22Rv1 (cell line): ENCODE measurements at regions not wholly inside any gene's neighbourhood (a gene's known extent, or its start where the extent isn't known, plus 50 kb on each side); places are given as distances from the start of the nearest gene placed in this dataset.
"Not testable (repeated sequence)": the region's sequence is repeated elsewhere in the genome, so short reads cannot be mapped to it uniquely, and the experiment has no call there.

Source experiments
- H3K27ac ChIP-seq: fragments of 450-650 bp; 2 replicates; pipeline ENCODE4 v1.5.1; 2017
- ZFX ChIP-seq: fragments of 450-650 bp; IDR thresholded peaks from 2 replicates; pipeline ENCODE4 v1.6.1; 2017; ENCODE audit warnings: antibody characterized with exemption, borderline replicate concordance
- TF ChIP-seq, protein P1 (sequence below): fragments of 450-650 bp; IDR thresholded peaks from 2 replicates; pipeline ENCODE4 v1.5.1; 2017; ENCODE audit warnings: mild to moderate bottlenecking

DNA sequence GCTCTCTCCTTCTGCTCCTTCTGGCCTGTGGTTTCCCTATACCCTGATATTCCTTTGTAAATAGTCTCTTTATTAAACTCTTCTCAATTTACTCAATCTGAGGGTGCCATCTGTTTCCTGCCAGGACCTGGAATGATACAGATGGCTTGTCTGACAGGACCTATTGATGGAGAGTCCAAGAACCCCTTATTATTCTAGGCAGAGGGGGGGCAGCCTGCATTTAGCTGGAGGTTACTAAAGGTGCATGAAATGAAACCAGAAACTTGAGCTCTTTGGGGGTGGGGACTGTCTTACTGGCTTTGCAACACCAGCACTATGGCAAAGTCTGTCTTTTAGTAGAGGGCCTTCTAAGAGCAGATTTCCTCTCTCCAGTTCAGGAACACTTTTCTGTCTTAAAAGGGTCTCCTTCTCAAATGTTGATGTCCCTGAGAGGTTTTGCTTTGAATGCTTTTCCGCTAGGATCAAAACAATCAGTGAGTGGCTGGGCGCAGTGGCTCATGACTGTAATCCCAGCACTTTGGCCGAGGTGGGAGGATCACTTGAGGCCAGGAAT lies 162.5 kb upstream of the MED14 start:
- TF ChIP-seq, protein P1, sequence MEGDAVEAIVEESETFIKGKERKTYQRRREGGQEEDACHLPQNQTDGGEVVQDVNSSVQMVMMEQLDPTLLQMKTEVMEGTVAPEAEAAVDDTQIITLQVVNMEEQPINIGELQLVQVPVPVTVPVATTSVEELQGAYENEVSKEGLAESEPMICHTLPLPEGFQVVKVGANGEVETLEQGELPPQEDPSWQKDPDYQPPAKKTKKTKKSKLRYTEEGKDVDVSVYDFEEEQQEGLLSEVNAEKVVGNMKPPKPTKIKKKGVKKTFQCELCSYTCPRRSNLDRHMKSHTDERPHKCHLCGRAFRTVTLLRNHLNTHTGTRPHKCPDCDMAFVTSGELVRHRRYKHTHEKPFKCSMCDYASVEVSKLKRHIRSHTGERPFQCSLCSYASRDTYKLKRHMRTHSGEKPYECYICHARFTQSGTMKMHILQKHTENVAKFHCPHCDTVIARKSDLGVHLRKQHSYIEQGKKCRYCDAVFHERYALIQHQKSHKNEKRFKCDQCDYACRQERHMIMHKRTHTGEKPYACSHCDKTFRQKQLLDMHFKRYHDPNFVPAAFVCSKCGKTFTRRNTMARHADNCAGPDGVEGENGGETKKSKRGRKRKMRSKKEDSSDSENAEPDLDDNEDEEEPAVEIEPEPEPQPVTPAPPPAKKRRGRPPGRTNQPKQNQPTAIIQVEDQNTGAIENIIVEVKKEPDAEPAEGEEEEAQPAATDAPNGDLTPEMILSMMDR = no peak
- no peak for TF ChIP-seq ZFX
- H3K27ac ChIP-seq = no peak overlapping the region

DNA sequence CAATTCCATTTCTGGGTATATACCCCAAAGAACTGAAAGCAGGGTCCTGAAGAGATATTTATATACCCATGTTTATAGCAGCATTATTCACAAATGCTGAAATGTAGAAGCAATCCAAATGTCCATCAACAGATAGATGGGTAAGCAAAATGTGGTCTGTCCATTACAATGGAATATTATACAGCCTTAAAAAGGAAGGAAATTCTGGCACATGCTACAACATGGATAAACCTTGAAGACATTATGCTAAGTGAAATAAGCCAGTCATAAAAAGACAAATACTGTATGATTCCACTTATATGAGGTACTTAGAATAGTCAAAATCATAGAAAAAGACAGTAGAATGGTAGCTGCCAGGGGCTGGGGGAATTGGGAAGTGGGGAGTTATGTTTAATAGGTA lies 169.4 kb upstream of the MED14 start:
- H3K27ac ChIP-seq = not testable (repeated sequence)

DNA sequence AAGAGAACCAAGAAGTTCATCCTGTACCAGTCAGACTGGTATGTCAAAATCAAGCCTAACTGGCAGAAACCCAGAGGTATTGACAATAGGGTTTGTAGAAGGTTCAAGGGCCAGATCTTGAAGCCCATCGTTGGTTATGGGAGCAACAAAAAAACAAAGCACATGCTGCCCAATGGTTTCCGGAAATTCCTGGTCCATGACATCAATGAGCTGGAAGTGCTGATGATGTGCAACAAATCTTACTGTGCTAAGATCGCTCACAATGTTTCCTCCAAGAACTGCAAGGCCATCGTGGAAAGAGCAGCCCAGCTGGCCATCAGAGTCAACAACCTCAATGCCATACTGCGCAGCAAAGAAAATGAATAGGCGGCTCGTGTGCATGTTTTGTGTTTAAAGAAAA lies 172.7 kb upstream of the MED14 start:
- TF ChIP-seq ZFX = no peak
- TF ChIP-seq, protein P1 = no peak
- H3K27ac ChIP-seq = no peak overlapping the region

DNA sequence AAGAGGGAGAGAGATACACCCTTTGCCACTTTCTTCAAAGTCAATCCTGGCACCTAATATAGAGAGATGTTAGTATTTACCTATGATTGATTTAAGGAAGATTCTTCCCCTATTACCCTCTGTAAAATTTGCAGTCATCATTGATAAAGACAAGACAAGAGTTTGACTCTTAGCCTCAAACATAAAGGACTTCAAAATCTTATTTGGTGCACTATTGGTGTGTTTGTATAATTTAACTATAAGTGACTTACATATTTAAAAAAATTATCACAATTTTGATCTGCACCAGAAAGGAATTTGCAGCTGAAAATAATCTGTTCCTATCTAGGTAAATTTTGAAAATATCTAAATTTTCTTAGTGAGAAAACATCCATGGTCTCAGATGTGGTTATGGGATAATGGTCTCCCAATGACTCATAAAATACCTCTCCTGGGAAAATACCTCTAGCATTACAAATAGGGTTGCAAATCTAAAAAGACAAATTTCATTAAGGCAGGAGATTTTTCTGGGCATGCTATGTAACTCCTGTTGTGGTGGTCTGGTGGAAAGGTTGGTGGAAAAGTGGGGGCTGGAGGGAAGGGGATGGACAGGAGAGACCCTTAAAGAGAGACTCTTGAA lies 173.6 kb upstream of the MED14 start:
- H3K27ac ChIP-seq = no peak overlapping the region
- TF ChIP-seq, protein P1 = no peak
- no peak for TF ChIP-seq ZFX

DNA sequence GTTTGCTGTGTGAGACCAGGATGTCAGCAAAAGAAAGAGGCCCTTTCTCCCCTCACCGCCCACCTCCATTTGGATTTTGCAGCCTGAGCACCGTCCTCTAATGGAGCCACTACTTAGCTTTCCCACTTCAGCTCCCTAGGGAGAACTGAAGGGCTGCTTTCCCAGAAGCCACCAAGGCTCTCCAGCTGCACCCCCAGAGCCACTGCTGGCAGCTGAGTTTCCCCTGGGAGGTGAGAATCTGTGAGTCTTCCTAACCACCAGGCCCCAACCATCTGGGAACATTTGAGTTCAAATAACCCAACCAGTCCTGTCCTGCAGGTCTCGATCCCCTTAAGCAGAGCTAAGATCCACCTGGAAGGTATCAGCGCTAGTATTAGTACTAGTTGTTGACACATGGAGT lies 173.1 kb upstream of the USP9X start:
- H3K27ac ChIP-seq = no peak overlapping the region
- TF ChIP-seq ZFX = no peak
- TF ChIP-seq, protein P1 = no peak

DNA sequence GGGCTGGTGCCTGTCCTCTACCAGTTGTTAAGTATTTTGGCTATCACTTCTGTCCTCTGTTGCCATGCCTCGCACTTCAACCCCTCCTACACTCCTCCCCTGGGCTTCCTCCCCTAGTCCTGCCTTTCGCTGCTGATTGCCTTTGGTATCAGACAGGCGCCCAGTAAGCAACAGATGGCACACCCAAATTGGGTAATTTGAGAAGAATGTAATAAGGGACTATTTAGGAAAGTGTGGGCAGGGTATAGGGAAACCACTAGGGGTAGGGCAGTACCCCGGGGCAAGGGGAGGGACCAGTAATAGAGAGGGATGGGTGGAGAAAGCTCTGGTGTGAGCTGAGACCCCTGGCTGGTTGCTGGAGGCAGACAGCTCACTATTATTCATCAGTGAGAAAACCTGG lies 172.7 kb upstream of the USP9X start:
- TF ChIP-seq, protein P1 = no peak
- no peak for TF ChIP-seq ZFX
- H3K27ac ChIP-seq = no peak overlapping the region

DNA sequence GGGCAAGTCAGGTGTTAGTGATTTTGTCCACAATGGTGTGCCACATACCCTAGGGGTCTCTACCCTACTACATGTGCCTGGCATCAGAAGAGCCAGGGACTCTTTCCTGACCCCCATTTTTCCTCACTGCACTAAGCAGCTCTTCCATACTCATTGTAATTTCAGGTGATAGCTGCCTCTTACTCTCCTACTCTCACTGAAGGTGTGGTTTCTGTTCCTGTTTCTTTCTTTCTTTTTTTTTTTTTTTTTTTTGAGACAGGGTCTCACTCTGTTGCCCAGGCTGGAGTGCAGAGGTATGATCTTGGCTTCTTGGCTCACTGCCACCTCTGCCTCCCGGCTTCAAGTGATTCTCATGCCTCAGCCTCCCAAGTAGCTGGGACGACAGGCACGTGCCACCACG lies 164.9 kb upstream of the USP9X start:
- TF ChIP-seq, protein P1 = no peak
- TF ChIP-seq ZFX = no peak
- no peak overlapping the region for H3K27ac ChIP-seq

DNA sequence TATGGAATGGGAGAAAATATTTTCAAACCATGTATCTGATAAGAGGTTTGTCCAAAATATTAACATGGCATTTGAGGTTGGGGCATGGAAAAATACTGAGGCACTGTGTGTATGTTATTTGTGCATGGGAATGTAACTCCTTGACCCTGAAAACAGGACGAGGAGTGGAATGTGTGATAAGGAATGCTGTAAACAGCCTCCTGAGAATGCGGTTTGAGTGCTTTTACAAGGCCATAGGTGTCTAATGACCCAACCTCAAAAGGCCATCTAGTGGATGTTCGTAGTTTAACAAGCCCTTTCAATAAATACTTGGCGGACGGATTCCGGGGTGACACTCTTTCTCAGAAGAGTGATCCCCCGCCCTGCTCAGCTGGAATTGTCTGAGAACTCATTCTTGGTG lies 162.9 kb upstream of the USP9X start:
- no peak for TF ChIP-seq ZFX
- TF ChIP-seq, protein P1 = peak; percentile 38
- no peak overlapping the region for H3K27ac ChIP-seq

DNA sequence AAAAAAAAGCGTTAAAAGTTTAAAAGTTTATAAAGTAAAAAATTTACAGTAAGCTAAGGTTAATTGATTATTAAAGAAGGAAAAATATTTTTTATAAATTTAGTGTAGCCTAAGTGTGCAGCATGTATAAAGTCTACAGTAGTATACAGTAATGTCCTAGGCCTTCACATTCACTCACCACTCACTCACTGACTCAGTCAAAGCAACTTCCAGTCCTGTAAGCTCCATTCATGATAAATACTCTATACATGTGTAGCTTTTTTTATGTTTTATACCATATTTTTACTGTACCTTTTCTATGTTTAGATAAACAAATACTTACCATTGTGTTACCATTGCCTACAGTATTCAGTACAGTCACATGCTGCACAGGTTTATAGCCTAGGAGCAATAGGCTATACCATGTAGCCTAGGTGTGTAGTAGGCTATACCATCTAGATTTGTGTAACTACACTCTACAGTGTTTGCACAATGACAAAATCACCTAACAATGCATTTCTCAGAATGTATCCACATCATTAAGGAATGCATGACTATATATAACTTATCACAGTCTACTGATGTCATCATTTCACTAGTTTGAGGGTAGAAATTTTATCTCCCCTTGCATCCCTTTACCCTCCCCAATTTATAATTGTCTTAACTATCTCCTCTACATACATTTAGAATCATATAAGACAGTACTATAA lies 158.4 kb upstream of the USP9X start:
- H3K27ac ChIP-seq = not testable (repeated sequence)
